ENCODE measurements at regions not wholly inside any gene's neighbourhood (a gene's known extent, or its start where the extent isn't known, plus 50 kb on each side); places are given as distances from the start of the nearest gene placed in this dataset.

DNA sequence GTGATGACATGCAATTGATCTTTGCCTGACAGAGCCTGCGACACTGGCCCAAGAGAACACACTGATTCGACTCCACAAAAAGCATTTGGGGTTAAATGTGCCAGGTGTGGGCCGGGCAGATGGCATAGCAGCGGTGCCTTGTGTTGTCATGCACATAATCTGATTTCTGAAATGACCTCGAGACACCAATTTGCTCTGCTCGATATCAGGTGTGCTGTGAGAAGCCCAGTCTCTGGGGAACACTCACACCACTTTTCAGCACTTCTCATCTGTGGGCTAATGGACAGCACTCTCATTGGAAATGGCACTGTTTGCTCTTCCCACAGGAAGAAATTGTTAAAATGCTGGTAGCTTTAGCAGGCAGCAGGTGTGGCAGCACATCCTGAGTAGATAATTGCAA lies 738.3 kb upstream of the TENM3 start:
- DNase-seq (ENCODE audit: low read depth), result no peak

DNA sequence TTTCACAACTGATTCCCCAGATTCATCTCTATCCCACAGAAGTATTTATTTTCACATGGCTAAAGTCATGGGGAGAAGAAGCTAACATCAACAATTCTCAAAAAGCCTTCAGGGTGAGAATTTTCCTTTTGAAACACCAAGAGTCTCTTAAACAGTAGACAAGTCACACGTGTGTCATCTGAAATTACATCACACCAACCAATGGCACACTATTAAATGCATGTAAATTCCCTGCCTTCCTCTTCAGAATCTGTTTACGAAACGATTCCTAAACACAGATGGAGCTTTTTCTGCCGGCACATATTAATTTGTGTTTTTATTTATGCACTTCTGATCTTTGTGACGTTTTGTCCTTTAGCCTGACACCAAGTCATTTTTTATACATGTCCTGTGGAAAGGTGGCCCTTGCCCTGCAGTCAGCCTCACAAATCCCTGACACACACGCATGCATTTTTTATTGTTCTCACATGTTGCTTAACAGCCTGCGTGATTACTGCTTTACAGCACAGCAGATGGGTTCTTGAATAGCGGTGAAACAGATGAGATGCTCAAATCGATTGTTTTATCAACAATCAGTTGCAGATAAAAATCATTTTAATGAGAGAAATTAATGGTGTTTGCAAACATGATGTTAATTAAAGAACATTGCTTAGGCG lies 735.9 kb upstream of the TENM3 start:
- no peak for DNase-seq (ENCODE audit: low read depth)

DNA sequence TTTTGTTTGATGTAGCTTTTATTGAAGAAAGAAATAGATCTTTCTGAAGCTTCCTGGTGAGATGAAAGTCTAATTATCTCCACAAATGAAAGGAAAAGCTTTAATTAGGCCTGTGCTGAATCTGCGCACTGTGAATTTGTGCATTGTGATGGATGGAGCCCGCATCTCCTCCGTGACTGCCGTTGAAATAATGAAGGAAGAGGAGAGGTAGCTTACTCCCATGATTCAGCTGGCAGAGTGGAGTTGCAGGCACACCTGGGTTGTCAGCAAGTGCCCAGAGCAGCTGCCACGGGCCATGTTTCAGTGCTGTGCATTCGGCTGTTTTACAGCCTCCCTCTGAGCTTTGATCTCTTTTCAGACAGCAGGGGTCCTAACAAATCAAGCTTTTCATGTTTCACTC lies 735.3 kb upstream of the TENM3 start:
- no peak for DNase-seq (ENCODE audit: low read depth)

DNA sequence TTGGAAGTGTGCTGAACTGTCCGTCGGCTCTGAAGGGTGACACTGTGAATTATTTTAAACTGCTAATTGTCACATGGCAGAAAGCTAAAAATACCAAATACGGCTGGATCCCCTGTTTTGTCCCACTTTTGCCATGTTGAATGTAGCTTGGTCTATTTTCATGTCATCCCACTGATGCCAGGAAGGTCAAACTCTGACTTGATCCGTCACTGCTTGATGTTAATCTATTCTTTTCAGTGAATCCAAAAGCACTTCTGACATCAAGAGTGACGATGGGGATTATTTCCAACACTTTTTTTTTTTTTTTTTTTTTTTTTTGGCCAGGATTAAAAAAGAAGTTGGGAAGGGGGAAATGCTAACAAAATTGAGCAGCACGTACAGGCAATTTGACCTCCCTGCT lies 734.6 kb upstream of the TENM3 start:
- DNase-seq (ENCODE audit: low read depth), result no peak

DNA sequence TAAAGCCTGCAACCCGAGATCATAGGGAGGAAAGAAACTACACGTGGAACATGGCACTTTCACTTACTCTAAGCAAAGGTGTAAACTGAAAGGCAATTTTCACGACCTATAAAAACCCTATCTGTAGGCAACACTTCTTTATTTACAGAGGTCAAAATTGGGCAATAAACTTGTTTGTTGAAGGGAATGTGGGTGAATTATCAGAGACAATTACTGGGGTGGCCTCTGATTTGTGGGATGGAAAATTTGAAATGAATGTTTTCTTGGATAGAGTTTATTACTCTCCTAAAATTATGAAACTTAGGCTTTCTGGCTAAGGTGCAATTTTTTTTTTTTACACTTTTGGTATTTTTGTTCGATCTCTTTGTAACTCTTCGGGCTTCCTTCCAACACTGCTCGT lies 734.1 kb upstream of the TENM3 start:
- DNase-seq (ENCODE audit: low read depth), result no peak

DNA sequence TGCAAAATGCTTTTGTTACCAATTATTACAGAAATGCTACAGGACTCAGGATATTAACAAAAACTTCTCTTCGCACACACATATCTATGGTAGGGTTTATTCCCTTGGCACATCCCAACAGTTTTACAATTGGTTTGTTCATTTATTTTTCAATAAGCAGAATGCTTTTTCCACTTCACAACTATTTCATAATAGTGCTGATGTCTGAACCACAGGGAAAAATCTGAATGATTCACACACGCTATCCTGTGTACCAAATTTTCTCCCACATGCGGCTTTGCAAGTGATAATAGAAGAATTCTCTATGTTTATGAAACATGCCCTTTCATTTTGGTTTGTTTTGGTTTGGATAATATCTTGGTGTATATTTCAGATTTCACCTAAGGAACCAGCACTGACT lies 725.7 kb upstream of the TENM3 start:
- no peak for DNase-seq (ENCODE audit: low read depth)

DNA sequence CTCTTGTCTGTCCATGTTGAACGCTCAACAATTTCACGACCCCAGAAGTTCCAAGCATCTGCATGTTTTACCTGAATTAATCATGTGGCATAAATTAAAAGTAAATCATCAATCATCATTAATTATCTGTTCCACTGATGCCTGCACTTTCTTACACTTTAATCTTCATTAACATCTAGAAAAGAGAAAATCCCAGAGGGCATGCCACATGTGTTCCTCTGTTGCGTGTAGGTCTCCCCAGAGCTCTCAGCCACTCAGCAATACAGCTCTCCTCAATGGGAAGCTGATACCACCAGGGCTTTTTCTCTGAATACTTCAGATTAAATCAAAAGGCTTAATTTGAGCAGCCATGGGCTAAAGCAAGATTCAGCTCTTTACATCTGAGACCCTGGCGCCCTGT lies 722.4 kb upstream of the TENM3 start:
- no peak for DNase-seq (ENCODE audit: low read depth)

DNA sequence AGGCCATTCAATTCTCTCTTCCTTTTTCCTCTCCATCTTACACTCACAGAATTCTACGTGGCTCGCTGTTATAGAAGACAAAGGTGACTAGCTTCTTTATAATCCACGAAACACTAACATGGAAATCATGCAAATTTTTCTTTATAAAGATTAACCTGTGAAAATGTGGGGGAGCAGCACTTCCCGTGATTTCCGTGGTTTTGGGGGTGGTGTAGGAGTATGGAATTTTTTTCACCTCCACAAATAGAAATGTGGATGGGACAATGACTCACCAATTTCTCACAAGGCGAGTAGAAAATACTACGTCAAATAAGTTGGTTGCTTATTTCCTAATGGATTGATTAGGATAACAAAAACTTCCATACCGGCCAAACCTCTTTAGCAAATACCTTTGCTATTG lies 719.2 kb upstream of the TENM3 start:
- no peak for DNase-seq (ENCODE audit: low read depth)

DNA sequence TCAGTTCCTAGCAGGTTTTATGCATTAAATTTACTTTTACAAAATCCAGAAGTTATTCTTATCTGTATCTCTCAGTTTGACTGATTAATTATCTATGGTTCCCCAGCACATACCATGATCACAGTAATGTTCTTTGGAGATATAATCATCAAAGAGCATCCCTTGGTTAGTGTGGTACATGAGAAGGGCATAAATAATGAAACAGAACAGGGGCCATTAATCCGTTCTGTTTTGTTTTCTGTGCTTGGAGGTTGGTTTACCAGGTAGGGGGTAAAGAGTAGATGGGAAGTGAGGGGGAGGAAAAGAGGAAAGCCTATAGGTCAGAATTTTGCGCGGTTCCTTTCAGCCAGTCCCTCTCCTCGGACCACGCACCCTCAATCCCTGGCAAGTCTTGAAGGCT lies 718.7 kb upstream of the TENM3 start:
- DNase-seq (ENCODE audit: low read depth), result no peak

DNA sequence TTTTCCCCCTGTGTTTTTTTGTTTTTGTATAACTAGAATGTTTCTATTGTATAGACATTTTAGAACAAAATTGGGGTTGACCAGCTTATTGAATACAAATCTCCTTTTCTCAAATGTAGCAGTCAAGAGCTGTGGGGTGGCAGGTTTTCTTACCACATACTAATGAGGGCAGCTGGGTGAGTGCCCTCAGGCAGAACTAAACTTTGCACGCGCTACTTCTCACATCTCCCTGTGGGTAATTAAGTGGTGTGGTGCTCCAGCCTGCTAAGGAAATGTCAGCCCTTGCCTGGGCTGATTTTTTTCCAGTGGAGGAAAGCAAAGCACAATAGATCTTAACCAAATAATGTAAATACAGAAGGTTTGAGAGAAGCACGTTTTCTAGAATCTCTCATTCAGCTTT lies 717.6 kb upstream of the TENM3 start:
- no peak for DNase-seq (ENCODE audit: low read depth)

DNA sequence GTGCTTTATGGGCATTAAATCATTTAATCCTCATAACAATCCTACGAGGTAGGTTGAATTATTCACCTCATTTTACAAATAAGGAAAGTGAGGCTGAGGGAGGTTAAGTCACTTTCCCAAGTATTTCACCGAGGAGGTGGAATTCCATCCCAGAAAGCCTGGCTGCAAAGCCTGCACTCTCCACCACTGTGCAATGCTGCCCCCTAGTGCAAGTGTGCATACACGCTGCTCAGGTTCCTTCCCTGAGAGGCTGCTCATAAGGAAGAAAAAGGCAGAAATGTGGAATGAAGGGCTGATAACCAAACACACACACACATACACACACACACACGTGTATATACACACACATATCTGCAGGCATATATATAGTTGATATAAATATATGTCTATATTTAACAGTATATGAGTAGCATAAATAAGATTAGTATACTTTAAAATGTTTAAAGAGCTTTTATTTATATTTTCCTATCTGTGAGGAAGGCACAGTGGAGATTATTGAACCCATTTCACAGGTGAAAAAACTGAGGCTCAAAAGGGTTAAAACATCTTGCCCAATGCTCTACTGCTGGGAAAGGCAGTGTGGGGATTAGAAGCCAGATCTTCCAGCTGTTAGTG lies 714.5 kb upstream of the TENM3 start:
- DNase-seq (ENCODE audit: low read depth), result no peak

DNA sequence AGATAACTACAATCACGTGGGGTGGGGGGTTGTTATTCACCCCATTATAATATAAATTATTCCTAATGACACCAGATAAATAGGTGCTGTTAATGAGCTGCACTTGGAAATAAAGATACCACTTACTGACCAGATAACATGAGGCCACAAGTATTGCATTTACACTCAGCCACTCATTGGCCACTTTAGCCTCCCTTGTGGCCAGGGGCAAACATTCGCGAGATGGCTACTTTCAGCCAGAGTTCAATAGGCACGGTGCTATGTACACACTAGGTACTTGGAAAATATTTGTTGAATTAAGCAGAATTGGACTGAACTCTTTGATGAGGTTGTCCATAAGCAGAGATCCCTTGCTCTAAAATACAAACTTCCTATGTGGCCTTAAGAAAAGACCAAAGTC lies 713.7 kb upstream of the TENM3 start:
- DNase-seq (ENCODE audit: low read depth), result no peak

DNA sequence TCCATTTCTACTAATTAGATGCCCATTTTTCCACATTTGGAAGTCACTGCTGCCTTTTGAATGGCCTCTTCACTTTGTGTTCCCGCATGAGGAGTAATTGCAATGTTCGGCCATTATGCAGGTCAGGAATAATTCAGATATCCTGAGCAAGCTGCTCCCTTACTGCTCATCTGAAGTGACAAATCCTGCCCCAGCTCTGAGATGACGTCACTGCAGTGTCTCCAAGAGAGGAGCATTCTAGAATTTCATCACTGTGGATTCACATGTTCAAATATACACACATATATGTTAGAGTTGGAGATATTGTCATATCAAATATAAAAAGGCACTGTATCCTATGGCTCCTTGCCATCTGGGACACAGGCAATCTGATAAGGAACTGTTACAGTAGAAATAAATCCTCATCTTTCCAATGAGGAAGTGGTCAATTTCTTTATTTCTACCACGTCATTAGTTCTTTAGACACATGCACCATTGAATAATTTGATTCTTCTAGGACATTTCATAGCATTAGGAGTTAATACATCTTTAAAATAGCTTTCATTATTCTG lies 706.9 kb upstream of the TENM3 start:
- no peak for DNase-seq (ENCODE audit: low read depth)

DNA sequence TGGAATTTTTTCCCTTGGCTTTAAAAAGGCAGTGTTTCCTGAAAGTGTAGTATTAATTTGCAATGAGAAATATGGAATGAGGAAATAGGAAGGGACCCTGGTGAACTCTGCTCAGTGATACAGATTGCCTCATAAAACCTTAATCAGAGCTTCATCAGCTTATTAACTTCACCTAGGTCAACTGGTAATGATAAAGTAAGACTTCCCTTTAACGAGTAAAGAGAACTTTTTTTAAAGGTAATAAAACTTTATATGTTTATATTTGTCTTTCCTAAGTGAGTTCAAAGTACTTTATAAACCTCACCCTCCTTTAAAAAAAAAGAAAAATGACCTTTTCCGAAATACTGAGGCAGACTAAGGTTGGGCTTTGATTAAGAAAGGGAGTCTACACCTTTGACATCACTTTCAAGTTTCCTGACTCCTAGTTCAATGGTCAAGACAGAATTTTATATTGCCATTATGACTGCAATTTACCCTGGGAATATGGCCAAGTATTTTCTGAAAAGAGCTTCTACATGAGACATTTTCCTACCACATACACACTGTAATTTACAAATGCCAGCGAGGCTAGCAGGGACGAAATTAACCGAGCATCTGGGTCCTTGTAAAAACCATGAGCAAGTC lies 706.3 kb upstream of the TENM3 start:
- DNase-seq (ENCODE audit: low read depth), result no peak

DNA sequence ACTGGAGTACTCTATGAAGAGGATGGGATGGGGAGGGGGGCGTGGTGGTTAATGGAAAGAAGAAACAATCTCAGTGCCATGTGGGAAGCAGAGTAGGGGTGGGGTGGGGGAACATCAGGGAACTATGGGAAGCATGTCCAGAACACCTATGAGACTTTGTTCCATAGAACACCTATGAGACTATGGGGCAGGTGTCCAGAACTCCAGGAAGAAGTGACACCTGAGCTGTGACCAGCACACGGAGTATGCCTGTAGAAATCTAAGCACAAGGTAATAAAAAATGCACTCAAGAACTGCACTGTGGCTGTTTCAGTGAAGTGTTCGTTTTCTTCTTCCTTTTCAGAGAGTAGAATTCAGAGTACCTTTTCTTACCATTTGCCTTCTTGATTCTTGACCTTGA lies 704.8 kb upstream of the TENM3 start:
- no peak for DNase-seq (ENCODE audit: low read depth)

DNA sequence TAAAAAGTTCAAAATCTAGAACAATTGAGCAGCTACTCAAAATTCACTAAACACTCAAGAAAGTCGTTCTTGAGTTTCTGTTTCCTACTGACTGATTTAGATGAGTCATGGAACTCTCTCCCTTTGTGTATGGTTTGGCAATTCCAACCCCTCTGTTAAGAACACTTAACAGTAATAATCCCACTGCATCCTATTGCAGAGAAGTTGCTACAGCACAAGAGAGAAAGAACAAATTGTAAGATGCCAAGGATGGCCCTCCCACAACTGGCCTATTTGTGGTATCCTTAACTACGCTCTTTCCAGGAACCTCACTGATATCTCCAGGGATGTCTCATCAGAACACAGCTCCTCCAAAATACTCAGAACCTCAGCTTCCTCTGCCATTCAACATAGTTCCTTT lies 701.8 kb upstream of the TENM3 start:
- no peak for DNase-seq (ENCODE audit: low read depth)

DNA sequence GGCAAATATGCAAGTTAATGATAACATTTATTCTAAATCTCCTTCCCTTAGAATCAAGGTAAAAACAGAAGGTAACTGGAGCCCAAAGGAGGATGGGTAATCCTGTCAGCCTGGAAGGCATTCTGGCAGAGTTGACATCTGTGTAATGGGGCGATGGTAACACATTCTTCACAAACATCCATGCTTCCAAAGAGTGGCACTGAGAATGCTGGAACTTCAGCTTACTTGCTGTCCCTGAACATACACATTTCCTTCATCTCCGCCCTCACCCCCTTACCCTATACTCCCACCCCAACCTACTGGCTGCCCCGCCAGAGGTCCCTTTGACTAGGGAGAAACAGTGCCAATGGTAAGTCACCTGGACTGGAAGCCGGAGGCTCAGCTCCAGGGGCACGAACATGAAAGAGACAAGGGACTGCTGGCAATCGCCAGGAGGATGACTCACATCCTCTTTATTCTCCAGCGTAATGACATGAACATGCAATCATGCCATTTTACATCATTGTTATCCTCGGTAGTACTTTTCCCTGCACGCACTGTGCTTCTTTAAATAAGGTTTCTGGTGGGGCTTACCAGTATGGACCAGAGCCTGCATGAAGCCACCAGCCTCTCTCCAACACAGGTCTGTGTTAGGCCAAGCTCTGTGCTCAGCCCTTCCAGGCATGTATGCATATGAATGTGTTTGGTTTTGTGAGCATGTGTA lies 694.2 kb upstream of the TENM3 start:
- no peak for DNase-seq (ENCODE audit: low read depth)

DNA sequence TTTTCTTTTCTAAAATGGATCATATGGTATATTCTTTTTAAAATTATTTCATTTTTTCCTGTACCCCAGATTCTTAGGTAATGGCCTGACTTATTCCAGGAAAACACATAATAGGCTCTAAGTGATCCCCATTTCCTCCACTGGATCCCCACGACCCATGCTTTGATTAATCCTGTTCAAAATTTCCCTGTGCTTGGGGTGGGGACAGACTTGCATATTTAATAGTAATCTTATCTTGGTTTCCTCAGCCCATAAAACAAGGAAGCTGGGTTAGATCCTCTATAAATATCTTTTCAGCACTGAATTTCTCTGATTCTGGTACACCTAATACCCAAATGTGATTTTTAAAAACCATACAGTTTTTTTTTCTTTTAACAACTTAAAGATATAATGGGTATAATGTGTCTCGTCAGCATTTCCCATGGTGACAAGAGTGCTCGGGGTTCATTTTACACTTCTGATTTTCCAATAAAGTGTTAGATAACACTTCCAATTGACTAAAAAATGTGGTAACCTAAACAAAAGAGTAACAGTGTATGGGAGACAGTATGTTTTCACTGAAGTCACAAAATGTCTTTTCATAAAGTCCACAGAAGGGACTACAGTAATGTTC lies 693.5 kb upstream of the TENM3 start:
- no peak for DNase-seq (ENCODE audit: low read depth)

DNA sequence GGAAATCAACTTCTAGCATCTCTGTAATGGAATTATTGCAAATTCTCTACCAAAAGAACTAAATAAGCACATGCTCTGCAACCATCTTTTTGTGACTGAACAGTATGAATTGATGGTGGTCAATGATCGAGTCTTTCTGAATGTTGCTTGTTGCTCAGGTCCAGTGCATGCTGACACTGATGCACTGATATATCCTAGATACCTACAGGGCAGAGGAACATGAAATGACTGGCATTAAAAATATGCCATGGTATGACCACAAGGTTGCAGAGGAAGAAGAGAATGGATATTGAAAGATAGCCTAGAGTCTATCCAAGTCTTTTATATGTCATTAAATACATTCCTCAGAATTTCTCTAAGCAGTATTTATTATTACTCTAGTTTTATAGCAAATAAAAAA lies 692.8 kb upstream of the TENM3 start:
- no peak for DNase-seq (ENCODE audit: low read depth)

DNA sequence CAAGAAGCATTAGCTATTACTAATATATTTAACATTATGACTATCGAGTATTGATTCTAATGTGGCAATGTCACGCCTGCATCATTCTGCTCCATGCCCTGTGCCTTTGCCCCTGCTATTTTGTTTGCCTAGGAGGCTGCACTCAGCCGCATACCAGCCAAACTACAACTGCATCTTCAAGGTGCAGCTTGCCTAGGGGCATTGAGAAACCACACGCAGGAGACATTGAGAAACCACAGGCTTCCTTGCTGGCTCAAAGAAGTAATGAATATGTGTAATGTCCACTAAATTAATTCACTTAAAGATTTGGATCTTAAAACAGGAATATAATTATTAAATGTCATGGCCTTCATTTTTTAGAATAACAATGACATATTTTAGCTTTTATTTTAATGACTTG lies 683.6 kb upstream of the TENM3 start:
- DNase-seq (ENCODE audit: low read depth), result no peak

DNA sequence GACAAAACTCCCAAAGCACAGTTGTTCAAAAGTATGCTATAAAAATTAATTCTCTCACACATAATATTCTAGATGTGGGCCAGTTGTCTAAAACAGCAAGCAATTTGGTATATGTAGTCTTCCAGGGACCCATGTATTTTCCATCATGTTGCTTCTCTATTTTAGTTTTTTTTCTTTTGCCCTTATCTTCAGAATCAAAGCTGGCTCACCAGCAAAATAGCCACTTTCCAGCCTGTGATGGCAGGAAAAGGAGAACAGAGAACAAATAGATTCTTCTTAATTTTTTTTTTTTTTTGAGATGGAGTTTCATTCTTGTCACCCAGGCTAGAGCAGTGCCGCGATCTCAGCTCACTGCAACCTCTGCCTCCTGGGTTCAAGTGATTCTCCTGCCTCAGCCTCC lies 680.8 kb upstream of the TENM3 start:
- DNase-seq (ENCODE audit: low read depth), result no peak

DNA sequence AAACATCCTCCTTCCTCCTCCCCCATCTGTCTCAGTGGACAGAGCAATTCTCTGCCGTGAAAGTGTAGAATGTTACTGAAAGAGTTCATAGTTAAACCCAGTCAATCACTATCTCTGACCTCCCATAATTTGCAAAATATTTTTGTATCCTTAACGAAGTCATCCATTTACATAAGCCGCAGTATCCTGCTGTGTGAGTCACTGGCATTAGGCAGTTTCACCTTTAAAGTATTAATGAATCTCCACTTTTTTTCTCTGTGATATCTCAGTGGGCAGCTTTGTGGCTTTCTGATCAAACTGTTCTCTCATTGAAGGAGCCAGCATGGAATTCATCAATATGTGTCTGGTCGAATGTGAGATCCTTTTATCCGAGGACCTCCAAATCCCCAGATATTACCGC lies 678.6 kb upstream of the TENM3 start:
- DNase-seq (ENCODE audit: low read depth), result no peak

DNA sequence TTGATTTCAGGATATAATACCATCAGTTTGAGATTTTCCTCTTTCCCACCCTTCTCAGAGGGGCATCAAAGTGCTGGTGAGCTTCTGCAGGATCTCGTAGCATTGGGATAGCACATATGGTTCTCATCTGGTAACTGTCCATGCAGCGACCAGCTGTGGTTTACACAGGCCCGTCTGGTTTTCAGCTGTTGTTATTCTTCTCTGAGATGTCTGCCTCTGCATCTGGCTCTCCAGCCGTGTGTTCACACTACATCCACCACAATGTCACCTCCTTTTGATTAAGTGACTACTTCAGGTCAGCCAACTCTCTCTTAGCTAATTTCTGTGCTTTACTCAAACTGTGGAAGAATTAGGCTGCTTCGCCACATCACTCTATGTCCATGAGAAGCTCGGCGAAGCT lies 676.7 kb upstream of the TENM3 start:
- no peak for DNase-seq (ENCODE audit: low read depth)

Data from activated T-cell treated with anti-CD3 and anti-CD28 coated beads for 24 hours (primary cell).